ENCODE measurements at regions not wholly inside any gene's neighbourhood (a gene's known extent, or its start where the extent isn't known, plus 50 kb on each side); places are given as distances from the start of the nearest gene placed in this dataset.

DNA sequence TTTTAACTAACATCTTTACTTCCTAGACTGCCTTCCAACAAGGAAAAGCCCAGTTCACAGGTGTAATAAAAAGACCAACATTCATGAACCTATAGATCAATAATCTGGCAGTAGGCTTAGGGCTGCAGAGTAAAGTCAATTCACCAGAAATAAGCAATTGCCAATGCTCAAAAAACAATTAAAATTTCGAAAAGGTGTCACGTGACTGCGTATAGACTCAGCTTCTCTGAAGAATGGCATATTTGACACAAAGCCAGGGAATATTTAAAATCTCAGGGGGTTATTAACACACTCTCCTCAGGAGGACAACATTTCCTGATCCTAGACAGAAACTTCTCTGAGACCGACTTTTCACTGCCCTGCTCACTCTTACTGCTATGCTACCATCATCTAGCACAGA is 245.2 kb upstream of the LRATD1 start:
- POLR2A ChIA-PET, result no interaction called here
- no peaks in the 10 kb centered on the region for H3K4me1 Mint-ChIP-seq

GRCh38 chr2:14388724-14389123 is 243.8 kb upstream of the LRATD1 start:
- 57% methylated on average over 1 of the region's 2 CpGs for WGBS (ENCODE audit: insufficient coverage)
- CTCF ChIA-PET, result no interaction called here

More for the DNA sequence above, 245.2 kb upstream of the LRATD1 start:
- Histone ChIP-seq H3K27ac (ENCODE audit: low read length) (no peak overlapping the region), H3K9me3 (no peaks in the 10 kb centered on the region), H3K27me3 (replicated peaks in 1 of 2; ENCODE audit: control insufficient read depth in 2 of 2, extremely low read depth in 1 of 2, insufficient read depth in 2 of 2, low read length in 1 of 2) (no peaks in the 10 kb centered on the region), H3K4me3 (ENCODE audit: control insufficient read depth in 1 of 2, extremely low read depth in 1 of 2, low read length in 1 of 2) (no peak overlapping the region), H3K36me3 (ENCODE audit: control insufficient read depth in 2 of 2, extremely low read depth in 1 of 2, insufficient read depth in 1 of 2, low read length in 1 of 2) (no peaks in the 10 kb centered on the region), H3K4me1 (ENCODE audit: control insufficient read depth in 1 of 2, extremely low read depth in 1 of 2, insufficient read depth in 2 of 2, low read length in 2 of 2) (no peaks in the 10 kb centered on the region)
- H3K4me3 Mint-ChIP-seq, result no peak overlapping the region
- CTCF ChIA-PET, result no interaction called here
- no peak for DNase-seq
- H3K27me3 Mint-ChIP-seq, result no peaks in the 10 kb centered on the region
- no peaks in the 10 kb centered on the region for H3K36me3 Mint-ChIP-seq
- H3K9me3 Mint-ChIP-seq, result peaks cover 0 to 5% (median 2%) of the 10 kb centered on the region in 3 donors
- ATAC-seq (replicated peaks in 1 of 4), result no peak
- no peak overlapping the region for H3K27ac Mint-ChIP-seq
- 93% methylated on average over 3 of the region's 4 CpGs for WGBS (ENCODE audit: insufficient coverage)

GRCh38 chr2:14396533-14397083 is 235.9 kb upstream of the LRATD1 start:
- WGBS (ENCODE audit: insufficient coverage), result 92% methylated on average over 2 of the region's 3 CpGs
- H3K4me1 Mint-ChIP-seq, result no peaks in the 10 kb centered on the region
- H3K27me3 Mint-ChIP-seq, result no peaks in the 10 kb centered on the region
- no peak overlapping the region for H3K4me3 Mint-ChIP-seq
- Histone ChIP-seq H3K27me3 (replicated peaks in 1 of 2; ENCODE audit: control insufficient read depth in 2 of 2, extremely low read depth in 1 of 2, insufficient read depth in 2 of 2, low read length in 1 of 2) (no peaks in the 10 kb centered on the region), H3K4me3 (ENCODE audit: control insufficient read depth in 1 of 2, extremely low read depth in 1 of 2, low read length in 1 of 2) (no peak overlapping the region), H3K27ac (ENCODE audit: low read length) (no peak overlapping the region), H3K4me1 (ENCODE audit: control insufficient read depth in 1 of 2, extremely low read depth in 1 of 2, insufficient read depth in 2 of 2, low read length in 2 of 2) (no peaks in the 10 kb centered on the region), H3K9me3 (no peaks in the 10 kb centered on the region), H3K36me3 (ENCODE audit: control insufficient read depth in 2 of 2, extremely low read depth in 1 of 2, insufficient read depth in 1 of 2, low read length in 1 of 2) (no peaks in the 10 kb centered on the region)
- POLR2A ChIA-PET, result no interaction called here
- no peak for ATAC-seq (replicated peaks in 1 of 4)
- no peak overlapping the region for H3K27ac Mint-ChIP-seq
- DNase-seq, result no peak
- peaks cover 0 to 2% (median 0%) of the 10 kb centered on the region in 3 donors for H3K9me3 Mint-ChIP-seq
- CTCF ChIA-PET, result no interaction called here
- no peaks in the 10 kb centered on the region for H3K36me3 Mint-ChIP-seq

More at GRCh38 chr2:14388724-14389123, 243.8 kb upstream of the LRATD1 start:
- no peaks in the 10 kb centered on the region for H3K4me1 ChIP-seq (ENCODE audit: control insufficient read depth in 1 of 2, extremely low read depth in 1 of 2, insufficient read depth in 2 of 2, low read length in 2 of 2)
- POLR2A ChIA-PET, result no interaction called here
- no peak overlapping the region for H3K27ac ChIP-seq (ENCODE audit: low read length)
- DNase-seq (no peak), ATAC-seq (replicated peaks in 1 of 4) (no peak)
- Mint-ChIP-seq H3K36me3 (no peaks in the 10 kb centered on the region), H3K27me3 (no peaks in the 10 kb centered on the region), H3K9me3 (peaks cover 0 to 5% (median 2%) of the 10 kb centered on the region in 3 donors), H3K27ac (no peak overlapping the region), H3K4me1 (no peaks in the 10 kb centered on the region), H3K4me3 (no peak overlapping the region)
- no peaks in the 10 kb centered on the region for H3K36me3 ChIP-seq (ENCODE audit: control insufficient read depth in 2 of 2, extremely low read depth in 1 of 2, insufficient read depth in 1 of 2, low read length in 1 of 2)
- no peak overlapping the region for H3K4me3 ChIP-seq (ENCODE audit: control insufficient read depth in 1 of 2, extremely low read depth in 1 of 2, low read length in 1 of 2)
- H3K27me3 ChIP-seq (replicated peaks in 1 of 2; ENCODE audit: control insufficient read depth in 2 of 2, extremely low read depth in 1 of 2, insufficient read depth in 2 of 2, low read length in 1 of 2), result no peaks in the 10 kb centered on the region
- H3K9me3 ChIP-seq, result no peaks in the 10 kb centered on the region

DNA sequence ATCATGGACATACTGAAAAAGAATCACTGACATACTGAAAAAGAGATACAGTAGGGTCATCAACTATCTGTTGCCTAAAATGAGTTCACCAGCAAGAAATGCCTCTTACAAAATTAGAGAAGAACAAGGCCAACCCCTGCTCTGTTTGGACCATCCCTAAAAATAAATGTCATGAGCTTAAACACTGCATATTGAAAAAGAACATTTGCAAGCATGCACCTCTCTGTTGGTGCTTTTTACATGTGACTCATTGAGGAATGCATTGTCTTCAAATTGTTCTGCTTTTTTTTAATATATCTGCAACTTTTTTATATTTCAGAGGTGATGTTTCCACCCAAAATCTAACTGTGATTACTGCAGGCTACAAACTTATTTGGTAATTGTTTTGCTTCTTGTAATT is 233.9 kb upstream of the LRATD1 start:
- CTCF ChIA-PET, result no interaction called here
- H3K4me1 Mint-ChIP-seq, result no peaks in the 10 kb centered on the region
- H3K27me3 Mint-ChIP-seq, result no peaks in the 10 kb centered on the region
- Histone ChIP-seq H3K27ac (ENCODE audit: low read length) (no peak overlapping the region), H3K4me1 (ENCODE audit: control insufficient read depth in 1 of 2, extremely low read depth in 1 of 2, insufficient read depth in 2 of 2, low read length in 2 of 2) (no peaks in the 10 kb centered on the region), H3K36me3 (ENCODE audit: control insufficient read depth in 2 of 2, extremely low read depth in 1 of 2, insufficient read depth in 1 of 2, low read length in 1 of 2) (no peaks in the 10 kb centered on the region), H3K27me3 (replicated peaks in 1 of 2; ENCODE audit: control insufficient read depth in 2 of 2, extremely low read depth in 1 of 2, insufficient read depth in 2 of 2, low read length in 1 of 2) (no peaks in the 10 kb centered on the region), H3K9me3 (no peaks in the 10 kb centered on the region), H3K4me3 (ENCODE audit: control insufficient read depth in 1 of 2, extremely low read depth in 1 of 2, low read length in 1 of 2) (no peak overlapping the region)
- H3K36me3 Mint-ChIP-seq, result no peaks in the 10 kb centered on the region
- H3K27ac Mint-ChIP-seq, result no peak overlapping the region
- POLR2A ChIA-PET, result no interaction called here
- no peak for DNase-seq
- no peak for ATAC-seq (replicated peaks in 1 of 4)
- H3K4me3 Mint-ChIP-seq, result no peak overlapping the region
- no peaks in the 10 kb centered on the region for H3K9me3 Mint-ChIP-seq

DNA sequence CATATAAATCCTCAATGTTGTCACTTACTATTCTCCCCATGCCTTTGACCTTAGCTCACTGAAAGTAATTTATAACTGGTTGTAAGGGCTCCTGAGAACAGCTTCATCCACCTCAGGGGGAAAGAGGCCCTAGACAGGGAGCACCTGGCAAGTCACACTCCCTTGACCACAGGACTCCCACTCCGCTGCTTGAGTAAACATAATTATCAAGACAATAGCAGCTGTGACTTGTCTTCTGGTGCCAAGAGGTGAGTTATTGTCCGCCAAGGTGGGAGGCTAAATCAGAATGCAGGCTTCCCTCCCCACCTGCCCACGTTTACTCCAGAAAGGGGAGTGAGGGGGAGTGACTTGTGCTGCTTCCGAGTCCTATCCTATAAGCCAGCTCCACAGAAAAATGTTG is 230.6 kb upstream of the LRATD1 start:
- H3K27ac ChIP-seq (ENCODE audit: low read length), result no peak overlapping the region
- Mint-ChIP-seq H3K27ac (no peak overlapping the region), H3K9me3 (no peaks in the 10 kb centered on the region), H3K4me3 (no peak overlapping the region), H3K4me1 (no peaks in the 10 kb centered on the region), H3K36me3 (no peaks in the 10 kb centered on the region), H3K27me3 (no peaks in the 10 kb centered on the region)
- ChIA-PET POLR2A (no interaction called here), CTCF (no interaction called here)
- DNase-seq, result no peak
- no peak for ATAC-seq (replicated peaks in 1 of 4)
- no peaks in the 10 kb centered on the region for H3K27me3 ChIP-seq (replicated peaks in 1 of 2; ENCODE audit: control insufficient read depth in 2 of 2, extremely low read depth in 1 of 2, insufficient read depth in 2 of 2, low read length in 1 of 2)
- H3K4me1 ChIP-seq (ENCODE audit: control insufficient read depth in 1 of 2, extremely low read depth in 1 of 2, insufficient read depth in 2 of 2, low read length in 2 of 2), result no peaks in the 10 kb centered on the region
- WGBS (ENCODE audit: insufficient coverage), result no CpG with 5 or more reads among the region's 4 CpGs
- no peaks in the 10 kb centered on the region for H3K9me3 ChIP-seq
- H3K36me3 ChIP-seq (ENCODE audit: control insufficient read depth in 2 of 2, extremely low read depth in 1 of 2, insufficient read depth in 1 of 2, low read length in 1 of 2), result no peaks in the 10 kb centered on the region
- no peak overlapping the region for H3K4me3 ChIP-seq (ENCODE audit: control insufficient read depth in 1 of 2, extremely low read depth in 1 of 2, low read length in 1 of 2)

- Histone ChIP-seq H3K9me3 (no peaks in the 10 kb centered on the region), H3K4me3 (ENCODE audit: control insufficient read depth in 1 of 2, extremely low read depth in 1 of 2, low read length in 1 of 2) (no peak overlapping the region), H3K27me3 (replicated peaks in 1 of 2; ENCODE audit: control insufficient read depth in 2 of 2, extremely low read depth in 1 of 2, insufficient read depth in 2 of 2, low read length in 1 of 2) (no peaks in the 10 kb centered on the region), H3K4me1 (ENCODE audit: control insufficient read depth in 1 of 2, extremely low read depth in 1 of 2, insufficient read depth in 2 of 2, low read length in 2 of 2) (no peaks in the 10 kb centered on the region), H3K27ac (ENCODE audit: low read length) (no peak overlapping the region), H3K36me3 (ENCODE audit: control insufficient read depth in 2 of 2, extremely low read depth in 1 of 2, insufficient read depth in 1 of 2, low read length in 1 of 2) (no peaks in the 10 kb centered on the region)
- H3K27ac Mint-ChIP-seq, result no peak overlapping the region
- H3K9me3 Mint-ChIP-seq, result peaks cover 11 to 25% (median 20%) of the 10 kb centered on the region in 3 donors
- DNase-seq (no peak), ATAC-seq (replicated peaks in 1 of 4) (no peak)
- H3K27me3 Mint-ChIP-seq, result no peaks in the 10 kb centered on the region
- ChIA-PET POLR2A (no interaction called here), CTCF (no interaction called here)
- H3K4me3 Mint-ChIP-seq, result no peak overlapping the region
- no peaks in the 10 kb centered on the region for H3K36me3 Mint-ChIP-seq
- 43% methylated on average over 3 of the region's 3 CpGs for WGBS (ENCODE audit: insufficient coverage)
- H3K4me1 Mint-ChIP-seq, result no peaks in the 10 kb centered on the region
Measured at GRCh38 chr2:14408695-14409094, 223.8 kb upstream of the LRATD1 start.

GRCh38 chr2:14417551-14417950 is 215.0 kb upstream of the LRATD1 start:
- Histone ChIP-seq H3K4me3 (ENCODE audit: control insufficient read depth in 1 of 2, extremely low read depth in 1 of 2, low read length in 1 of 2) (no peak overlapping the region), H3K27ac (ENCODE audit: low read length) (no peak overlapping the region), H3K27me3 (replicated peaks in 1 of 2; ENCODE audit: control insufficient read depth in 2 of 2, extremely low read depth in 1 of 2, insufficient read depth in 2 of 2, low read length in 1 of 2) (no peaks in the 10 kb centered on the region), H3K4me1 (ENCODE audit: control insufficient read depth in 1 of 2, extremely low read depth in 1 of 2, insufficient read depth in 2 of 2, low read length in 2 of 2) (no peaks in the 10 kb centered on the region), H3K9me3 (no peaks in the 10 kb centered on the region), H3K36me3 (ENCODE audit: control insufficient read depth in 2 of 2, extremely low read depth in 1 of 2, insufficient read depth in 1 of 2, low read length in 1 of 2) (no peaks in the 10 kb centered on the region)
- no CpG with 5 or more reads among the region's 4 CpGs for WGBS (ENCODE audit: insufficient coverage)
- Mint-ChIP-seq H3K9me3 (peaks cover 15 to 27% (median 21%) of the 10 kb centered on the region in 3 donors), H3K27me3 (no peaks in the 10 kb centered on the region), H3K4me3 (no peak overlapping the region), H3K4me1 (no peaks in the 10 kb centered on the region), H3K27ac (no peak overlapping the region), H3K36me3 (no peaks in the 10 kb centered on the region)
- no peak for DNase-seq
- ChIA-PET CTCF (no interaction called here), POLR2A (no interaction called here)
- no peak for ATAC-seq (replicated peaks in 1 of 4)

All from T-cell (primary cell).